GM12878 (cell line): ENCODE measurements at regions not wholly inside any gene's neighbourhood (a gene's known extent, or its start where the extent isn't known, plus 50 kb on each side); places are given as distances from the start of the nearest gene placed in this dataset.

Experiments
- ATAC-seq: fragments of 200-7000 bp; cut with Tn5 transposase; 3 replicates; pipeline ENCODE4 v1.9.1; 2020; ENCODE audit warnings: mild to moderate bottlenecking, moderate library complexity
- BruUV-seq: library from RNA; stranded (reverse); fragments of 400-500 nt; replicated peaks from 2 replicates; lab custom pipeline; 2021; lab: Mats Ljungman, UMichigan
- CTCF ChIA-PET: fragments of 300-600 bp; sonication (Branson Sonifier 250); formaldehyde crosslinking; extraction: SDS; loops from one replicate; lab custom pipeline; 2021; ENCODE audit warnings: inconsistent platforms; lab: Yijun Ruan, JAX
- POLR2A ChIA-PET: fragments of 350-600 bp; formaldehyde crosslinking; extraction: SDS; loops from one replicate; lab custom pipeline; 2021; ENCODE audit warnings: inconsistent platforms; lab: Charles Lee
- RAD21 ChIA-PET: fragments of 300-600 bp; sonication (Branson Sonifier 250); formaldehyde crosslinking; loops from one replicate; lab custom pipeline; 2023; ENCODE audit warnings: antibody characterized with exemption; ENCODE audit not compliant: unreplicated experiment; lab: Charles Lee
- SMC1A ChIA-PET: fragments of 300-600 bp; sonication (Branson Sonifier 250); formaldehyde crosslinking; loops from one replicate; lab custom pipeline; 2023; ENCODE audit not compliant: unreplicated experiment, uncharacterized antibody; lab: Charles Lee
- DNase-seq: peaks from one replicate; pipeline ENCODE4 v3.0.0-alpha.2; 2011; ENCODE audit warnings: low read depth, low spot score
- FAIRE-seq: peaks from 3 replicates; lab custom pipeline; 2011; peaks lifted over from hg19 to GRCh38; lab: Jason Lieb, UNC
- H2AFZ ChIP-seq: 2 replicates; pipeline ENCODE4 v1.6.0; 2011; ENCODE audit warnings: low read depth, low read length, control low read depth; ENCODE audit not compliant: control insufficient read depth
- H3K27ac ChIP-seq: 2 replicates; pipeline ENCODE4 v1.5.1; 2011; ENCODE audit warnings: control low read depth; ENCODE audit not compliant: control insufficient read depth, insufficient read depth
- H3K27me3 ChIP-seq, 2 experiments: replicated peaks in 1 of 2; 2 replicates each; pipeline versions ENCODE4 v1.6.0 to v1.6.1; 2011; ENCODE audit warnings: low read length in 1 of 2; ENCODE audit not compliant: control insufficient read depth in 2 of 2, insufficient read depth in 2 of 2
- H3K36me3 ChIP-seq, 2 experiments: 2 replicates each; pipeline ENCODE4 v1.5.1; 2011; ENCODE audit warnings: low read length in 1 of 2; ENCODE audit not compliant: control insufficient read depth in 2 of 2, insufficient read depth in 2 of 2
- H3K4me1 ChIP-seq: 2 replicates; pipeline ENCODE4 v1.6.1; 2011; ENCODE audit warnings: mild to moderate bottlenecking, low read length, moderate library complexity, mixed read lengths; ENCODE audit not compliant: control insufficient read depth, insufficient read depth
- H3K4me2 ChIP-seq: 2 replicates; pipeline ENCODE4 v1.6.0; 2011; ENCODE audit warnings: control low read depth; ENCODE audit not compliant: control insufficient read depth, insufficient read depth
- H3K4me3 ChIP-seq: fragments of 200-600 bp; sonication (generic); 2 replicates; pipeline ENCODE4 v1.5.1; 2016
- H3K79me2 ChIP-seq: 2 replicates; pipeline ENCODE4 v1.6.0; 2011; ENCODE audit warnings: low read length; ENCODE audit not compliant: control insufficient read depth, insufficient read depth
- H3K9ac ChIP-seq: 2 replicates; pipeline ENCODE4 v1.8.0; 2011; ENCODE audit warnings: low read length, control low read depth, mixed read lengths; ENCODE audit not compliant: control insufficient read depth, insufficient read depth
- H3K9me3 ChIP-seq: replicated peaks from 3 replicates; pipeline ENCODE4 v1.5.1; 2011; ENCODE audit warnings: mild to moderate bottlenecking, low read length; ENCODE audit not compliant: control insufficient read depth, insufficient read depth
- H4K20me1 ChIP-seq: 2 replicates; pipeline ENCODE4 v1.6.0; 2011; ENCODE audit not compliant: control insufficient read depth, insufficient read depth
- CBFB ChIP-seq: IDR thresholded peaks from 2 replicates; pipeline ENCODE4 v1.6.1; 2016; ENCODE audit warnings: antibody characterized with exemption, low read depth
- CHD1 ChIP-seq: IDR thresholded peaks from 2 replicates; pipeline ENCODE4 v1.6.1; 2012; ENCODE audit warnings: low read depth, low read length, improper control_type of control experiment
- KDM1A ChIP-seq: fragments of 200-600 bp; sonication (generic); IDR thresholded peaks from 2 replicates; pipeline ENCODE4 v1.6.1; 2016; ENCODE audit warnings: borderline replicate concordance
- LARP7 ChIP-seq: fragments of 450-650 bp; IDR thresholded peaks from 2 replicates; pipeline ENCODE4 v1.6.1; 2017; ENCODE audit warnings: mild to moderate bottlenecking
- MEF2A ChIP-seq: IDR thresholded peaks from 2 replicates; pipeline ENCODE4 v1.6.1; 2011; ENCODE audit warnings: low read depth, mild to moderate bottlenecking, low read length, moderate library complexity; ENCODE audit not compliant: insufficient read depth
- MXI1 ChIP-seq: fragments of 150-350 bp; IDR thresholded peaks from 2 replicates; pipeline ENCODE4 v1.6.1; 2011; ENCODE audit warnings: low read depth, mild to moderate bottlenecking, inconsistent platforms, low read length, improper control_type of control experiment
- SUZ12 ChIP-seq: fragments of 200-600 bp; sonication (generic); IDR thresholded peaks from one replicate; pipeline ENCODE4 v1.6.1; 2018; ENCODE audit warnings: antibody characterized with exemption, mild to moderate bottlenecking; ENCODE audit not compliant: unreplicated experiment
- TAF1 ChIP-seq: IDR thresholded peaks from 2 replicates; pipeline ENCODE4 v1.6.1; 2011; ENCODE audit warnings: mild to moderate bottlenecking, low read depth, low read length, borderline replicate concordance
- ZBED1 ChIP-seq: IDR thresholded peaks from 2 replicates; pipeline ENCODE4 v1.6.1; 2016; ENCODE audit warnings: borderline replicate concordance
- ZNF274 ChIP-seq: IDR thresholded peaks from one replicate; pipeline ENCODE4 v1.8.0; 2011; ENCODE audit not compliant: insufficient read length, insufficient read depth
- WGBS: methylation state at CpG from one replicate; pipeline ENCODE4 v1.1.6; 2016; ENCODE audit warnings: low lambda C conversion rate; ENCODE audit not compliant: insufficient replicate concordance, insufficient coverage; ENCODE audit errors: missing lambda C conversion rate; 5-methylcytosine and 5-hydroxymethylcytosine counted together
- in situ Hi-C: fragments of 300-500 bp; cut with MboI; formaldehyde crosslinking; loops from 9 replicates; pipeline ENCODE4 v1.14.3; 2018; ENCODE audit warnings: mixed read lengths
- intact Hi-C: fragments of 100-400 bp; cut with micrococcal nuclease; formaldehyde crosslinking; loops from one replicate; pipeline ENCODE4 v1.14.2; 2022; ENCODE audit not compliant: unreplicated experiment
- TF ChIP-seq, protein P1 (sequence below): fragments of 450-650 bp; formaldehyde crosslinking; IDR thresholded peaks from 2 replicates; pipeline ENCODE4 v1.4.0; 2022; ENCODE audit warnings: mild to moderate bottlenecking, moderate library complexity
- TF ChIP-seq, protein P2 (sequence below): fragments of 450-650 bp; IDR thresholded peaks from 2 replicates; pipeline ENCODE4 v1.6.1; 2017; ENCODE audit warnings: mild to moderate bottlenecking

DNA sequence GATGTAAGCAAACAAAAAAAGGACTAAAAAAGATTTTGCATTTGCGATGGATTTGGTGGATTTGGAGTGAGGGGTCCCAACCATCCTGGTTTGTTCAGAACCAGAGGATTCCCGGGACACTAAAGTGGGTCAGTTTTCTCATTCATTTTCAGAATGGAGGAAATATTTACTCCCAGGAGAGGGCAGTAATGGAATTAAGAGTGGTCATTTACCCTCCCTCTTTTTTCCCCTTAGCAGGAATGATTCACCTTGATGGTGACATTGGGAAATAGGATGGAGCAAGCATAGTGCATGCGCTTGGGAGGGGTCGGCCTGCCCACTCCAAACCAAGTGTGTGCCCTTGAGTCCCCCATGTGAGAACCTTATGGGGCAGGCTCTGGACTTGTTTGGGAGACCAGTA lies 164.2 kb upstream of the PUM3 start:
- FAIRE-seq (no peak), ATAC-seq (no peak), DNase-seq (no peak)
- RAD21 ChIA-PET: no interaction called here
- WGBS: 27% methylated on average over 4 of the region's 4 CpGs
- H3K27me3 ChIP-seq: no peaks in the 10 kb centered on the region
- H3K4me2 ChIP-seq: no peak overlapping the region
- no peak overlapping the region for H3K9ac ChIP-seq
- H3K27ac ChIP-seq: no peak overlapping the region
- no peaks in the 10 kb centered on the region for H3K79me2 ChIP-seq
- CTCF ChIA-PET: no interaction called here
- H3K9me3 ChIP-seq: no peaks in the 10 kb centered on the region; the same call in 2 of the 3 replicates
- H3K36me3 ChIP-seq: no peaks in the 10 kb centered on the region
- no peak overlapping the region for H3K4me3 ChIP-seq
- POLR2A ChIA-PET: no interaction called here
- TF ChIP-seq MXI1: no peak
- no peak for TF ChIP-seq KDM1A
- no peak for TF ChIP-seq SUZ12
- TF ChIP-seq LARP7: no peak
- TF ChIP-seq, protein P1, sequence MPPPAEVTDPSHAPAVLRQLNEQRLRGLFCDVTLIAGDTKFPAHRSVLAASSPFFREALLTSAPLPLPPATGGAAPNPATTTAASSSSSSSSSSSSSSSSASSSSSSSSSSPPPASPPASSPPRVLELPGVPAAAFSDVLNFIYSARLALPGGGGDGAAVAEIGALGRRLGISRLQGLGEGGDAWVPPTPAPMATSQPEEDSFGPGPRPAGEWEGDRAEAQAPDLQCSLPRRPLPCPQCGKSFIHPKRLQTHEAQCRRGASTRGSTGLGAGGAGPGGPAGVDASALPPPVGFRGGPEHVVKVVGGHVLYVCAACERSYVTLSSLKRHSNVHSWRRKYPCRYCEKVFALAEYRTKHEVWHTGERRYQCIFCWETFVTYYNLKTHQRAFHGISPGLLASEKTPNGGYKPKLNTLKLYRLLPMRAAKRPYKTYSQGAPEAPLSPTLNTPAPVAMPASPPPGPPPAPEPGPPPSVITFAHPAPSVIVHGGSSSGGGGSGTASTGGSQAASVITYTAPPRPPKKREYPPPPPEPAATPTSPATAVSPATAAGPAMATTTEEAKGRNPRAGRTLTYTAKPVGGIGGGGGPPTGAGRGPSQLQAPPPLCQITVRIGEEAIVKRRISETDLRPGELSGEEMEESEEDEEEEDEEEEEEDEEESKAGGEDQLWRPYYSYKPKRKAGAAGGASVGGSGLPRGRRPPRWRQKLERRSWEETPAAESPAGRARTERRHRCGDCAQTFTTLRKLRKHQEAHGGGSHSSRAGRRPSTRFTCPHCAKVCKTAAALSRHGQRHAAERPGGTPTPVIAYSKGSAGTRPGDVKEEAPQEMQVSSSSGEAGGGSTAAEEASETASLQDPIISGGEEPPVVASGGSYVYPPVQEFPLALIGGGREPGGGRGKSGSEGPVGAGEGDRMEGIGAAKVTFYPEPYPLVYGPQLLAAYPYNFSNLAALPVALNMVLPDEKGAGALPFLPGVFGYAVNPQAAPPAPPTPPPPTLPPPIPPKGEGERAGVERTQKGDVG (CRISPR knock-in tag): no peak
- TF ChIP-seq, protein P2, sequence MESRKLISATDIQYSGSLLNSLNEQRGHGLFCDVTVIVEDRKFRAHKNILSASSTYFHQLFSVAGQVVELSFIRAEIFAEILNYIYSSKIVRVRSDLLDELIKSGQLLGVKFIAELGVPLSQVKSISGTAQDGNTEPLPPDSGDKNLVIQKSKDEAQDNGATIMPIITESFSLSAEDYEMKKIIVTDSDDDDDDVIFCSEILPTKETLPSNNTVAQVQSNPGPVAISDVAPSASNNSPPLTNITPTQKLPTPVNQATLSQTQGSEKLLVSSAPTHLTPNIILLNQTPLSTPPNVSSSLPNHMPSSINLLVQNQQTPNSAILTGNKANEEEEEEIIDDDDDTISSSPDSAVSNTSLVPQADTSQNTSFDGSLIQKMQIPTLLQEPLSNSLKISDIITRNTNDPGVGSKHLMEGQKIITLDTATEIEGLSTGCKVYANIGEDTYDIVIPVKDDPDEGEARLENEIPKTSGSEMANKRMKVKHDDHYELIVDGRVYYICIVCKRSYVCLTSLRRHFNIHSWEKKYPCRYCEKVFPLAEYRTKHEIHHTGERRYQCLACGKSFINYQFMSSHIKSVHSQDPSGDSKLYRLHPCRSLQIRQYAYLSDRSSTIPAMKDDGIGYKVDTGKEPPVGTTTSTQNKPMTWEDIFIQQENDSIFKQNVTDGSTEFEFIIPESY: no peak
- TF ChIP-seq CBFB: no peak
- no peak for TF ChIP-seq TAF1
- TF ChIP-seq ZNF274: no peak
- TF ChIP-seq CHD1: no peak
- TF ChIP-seq MEF2A: no peak
- TF ChIP-seq ZBED1: no peak
- H4K20me1 ChIP-seq: no peaks in the 10 kb centered on the region
- in situ Hi-C loops (no loop called here), intact Hi-C loops (no loop called here)
- no peak overlapping the region for H2AFZ ChIP-seq
- SMC1A ChIA-PET: no interaction called here
- no TSS peak for BruUV-seq
- H3K4me1 ChIP-seq: no peaks in the 10 kb centered on the region
